Activated T-helper 1 cell treated with anti-CD3 and anti-CD28 coated beads, Interleukin-12 subunit alpha, Interleukin-12 subunit beta, Interleukin-2, Interleukin-4 antibody, amounts not matched to agents 30 ng/mL and 10 ng/mL and 1 ng/mL, durations not matched to agents 14 hours and 24 hours and 36 hours (primary cell): ENCODE measurements at regions not wholly inside any gene's neighbourhood (a gene's known extent, or its start where the extent isn't known, plus 50 kb on each side); places are given as distances from the start of the nearest gene placed in this dataset.

Experiments
- DNase-seq: peaks from one replicate; pipeline ENCODE4 v3.0.0; 2021; ENCODE audit warnings: low spot score
- H3K27ac Mint-ChIP-seq: one replicate; pipeline ENCODE4 v1.8.0; 2021; ENCODE audit warnings: mild to moderate bottlenecking, mixed read lengths
- H3K27me3 Mint-ChIP-seq: one replicate; pipeline ENCODE4 v1.8.0; 2022; ENCODE audit warnings: mild to moderate bottlenecking, moderate library complexity, mixed read lengths; ENCODE audit not compliant: insufficient read depth
- H3K36me3 Mint-ChIP-seq: one replicate; pipeline ENCODE4 v1.8.0; 2021; ENCODE audit warnings: low read depth, mixed read lengths
- H3K4me1 Mint-ChIP-seq: one replicate; pipeline ENCODE4 v1.8.0; 2021; ENCODE audit warnings: low read depth, mixed read lengths
- H3K4me3 Mint-ChIP-seq: one replicate; pipeline ENCODE4 v1.8.0; 2021; ENCODE audit warnings: mild to moderate bottlenecking, moderate library complexity, mixed read lengths
- H3K9me3 Mint-ChIP-seq: one replicate; pipeline ENCODE4 v1.8.0; 2021; ENCODE audit warnings: mixed read lengths
- intact Hi-C: fragments of 100-400 bp; cut with micrococcal nuclease; formaldehyde crosslinking; loops from one replicate; pipeline ENCODE4 v1.15.1; 2024

- Mint-ChIP-seq H3K27ac (no peak overlapping the region), H3K4me1 (no peaks in the 10 kb centered on the region), H3K36me3 (no peaks in the 10 kb centered on the region), H3K4me3 (no peak overlapping the region), H3K27me3 (peaks cover 3% of the 10 kb centered on the region), H3K9me3 (no peaks in the 10 kb centered on the region)
- intact Hi-C loops = no loop called here
- no peak for DNase-seq
Measured at GRCh38 chr6:170030821-170031471, 259.9 kb downstream of the DLL1 start.

GRCh38 chr6:170030284-170030815 is 260.5 kb downstream of the DLL1 start:
- Mint-ChIP-seq H3K36me3 (no peaks in the 10 kb centered on the region), H3K4me1 (no peaks in the 10 kb centered on the region), H3K4me3 (no peak overlapping the region), H3K27me3 (peaks cover 3% of the 10 kb centered on the region), H3K9me3 (no peaks in the 10 kb centered on the region), H3K27ac (no peak overlapping the region)
- no peak for DNase-seq
- intact Hi-C loops = no loop called here

GRCh38 chr6:170029416-170030283 is 261.2 kb downstream of the DLL1 start:
- Mint-ChIP-seq H3K9me3 (no peaks in the 10 kb centered on the region), H3K36me3 (no peaks in the 10 kb centered on the region), H3K27ac (no peak overlapping the region), H3K4me1 (no peaks in the 10 kb centered on the region), H3K27me3 (peaks cover 5% of the 10 kb centered on the region), H3K4me3 (no peak overlapping the region)
- no peak for DNase-seq
- intact Hi-C loops = no loop called here

GRCh38 chr6:170028629-170029345 is 262.1 kb downstream of the DLL1 start:
- no peaks in the 10 kb centered on the region for H3K9me3 Mint-ChIP-seq
- no peak overlapping the region for H3K27ac Mint-ChIP-seq
- H3K4me3 Mint-ChIP-seq = no peak overlapping the region
- no peak for DNase-seq
- intact Hi-C loops = no loop called here
- no peaks in the 10 kb centered on the region for H3K4me1 Mint-ChIP-seq
- H3K27me3 Mint-ChIP-seq = peaks cover 5% of the 10 kb centered on the region
- no peaks in the 10 kb centered on the region for H3K36me3 Mint-ChIP-seq

GRCh38 chr6:170027647-170028043 is 263.2 kb downstream of the DLL1 start:
- Mint-ChIP-seq H3K4me1 (no peaks in the 10 kb centered on the region), H3K36me3 (no peaks in the 10 kb centered on the region), H3K9me3 (no peaks in the 10 kb centered on the region), H3K4me3 (no peak overlapping the region), H3K27ac (no peak overlapping the region), H3K27me3 (peaks cover 5% of the 10 kb centered on the region)
- no peak for DNase-seq
- intact Hi-C loops = no loop called here

- H3K4me3 Mint-ChIP-seq = no peak overlapping the region
- H3K27ac Mint-ChIP-seq = no peak overlapping the region
- no peaks in the 10 kb centered on the region for H3K4me1 Mint-ChIP-seq
- intact Hi-C loops = no loop called here
- peaks cover 8% of the 10 kb centered on the region for H3K27me3 Mint-ChIP-seq
- no peaks in the 10 kb centered on the region for H3K9me3 Mint-ChIP-seq
- no peaks in the 10 kb centered on the region for H3K36me3 Mint-ChIP-seq
- no peak for DNase-seq
Measured at GRCh38 chr6:170026751-170027646, 263.9 kb downstream of the DLL1 start.

GRCh38 chr6:170025935-170026750 is 264.7 kb downstream of the DLL1 start:
- intact Hi-C loops = no loop called here
- Mint-ChIP-seq H3K27me3 (peaks cover 8% of the 10 kb centered on the region), H3K4me3 (no peak overlapping the region)

GRCh38 chr6:170025341-170025911 is 265.5 kb downstream of the DLL1 start:
- no peak for DNase-seq
- Mint-ChIP-seq H3K4me1 (no peaks in the 10 kb centered on the region), H3K36me3 (no peaks in the 10 kb centered on the region), H3K27ac (no peak overlapping the region), H3K4me3 (no peak overlapping the region), H3K9me3 (no peaks in the 10 kb centered on the region), H3K27me3 (peaks cover 8% of the 10 kb centered on the region)
- intact Hi-C loops = no loop called here

More at GRCh38 chr6:170025935-170026750, 264.7 kb downstream of the DLL1 start:
- DNase-seq = no peak
- H3K27ac Mint-ChIP-seq = no peak overlapping the region
- no peaks in the 10 kb centered on the region for H3K36me3 Mint-ChIP-seq
- H3K4me1 Mint-ChIP-seq = no peaks in the 10 kb centered on the region
- no peaks in the 10 kb centered on the region for H3K9me3 Mint-ChIP-seq

GRCh38 chr6:170024940-170025339 is 265.9 kb downstream of the DLL1 start:
- no peak overlapping the region for H3K27ac Mint-ChIP-seq
- H3K9me3 Mint-ChIP-seq = no peaks in the 10 kb centered on the region
- H3K36me3 Mint-ChIP-seq = no peaks in the 10 kb centered on the region
- no peaks in the 10 kb centered on the region for H3K4me1 Mint-ChIP-seq
- DNase-seq = no peak
- peaks cover 6% of the 10 kb centered on the region for H3K27me3 Mint-ChIP-seq
- intact Hi-C loops = no loop called here
- H3K4me3 Mint-ChIP-seq = no peak overlapping the region

GRCh38 chr6:170023620-170024521 is 267.0 kb downstream of the DLL1 start:
- intact Hi-C loops = no loop called here
- no peaks in the 10 kb centered on the region for H3K9me3 Mint-ChIP-seq
- no peaks in the 10 kb centered on the region for H3K36me3 Mint-ChIP-seq
- H3K4me3 Mint-ChIP-seq = no peak overlapping the region
- peaks cover 6% of the 10 kb centered on the region for H3K27me3 Mint-ChIP-seq
- no peak for DNase-seq
- H3K27ac Mint-ChIP-seq = no peak overlapping the region
- no peaks in the 10 kb centered on the region for H3K4me1 Mint-ChIP-seq
